Uterus (tissue), 3 donors: ENCODE measurements at regions not wholly inside any gene's neighbourhood (a gene's known extent, or its start where the extent isn't known, plus 50 kb on each side); places are given as distances from the start of the nearest gene placed in this dataset.

Experiments
- DNase-seq, 2 donors: peaks; one replicate each; pipeline ENCODE4 v3.0.0-alpha.2; 2019 to 2020
- H3K27ac ChIP-seq, 2 donors: fragments of 200-600 bp; sonication (generic); 1 replicate in 1 of 2; 2 replicates in 1 of 2; pipeline ENCODE4 v1.5.1; 2016 to 2018
- H3K27me3 ChIP-seq, 2 donors: fragments of 200-600 bp; sonication (generic); one replicate each; pipeline ENCODE4 v1.5.1; 2018 to 2019; ENCODE audit warnings: control low read depth in 1 of 2
- H3K36me3 ChIP-seq, 2 donors: fragments of 200-600 bp; sonication (generic); one replicate each; pipeline ENCODE4 v1.5.1; 2019; ENCODE audit warnings: control low read depth in 1 of 2
- H3K4me1 ChIP-seq, 2 donors: fragments of 200-600 bp; sonication (generic); one replicate each; pipeline ENCODE4 v1.5.1; 2018 to 2019; ENCODE audit warnings: control low read depth in 1 of 2
- H3K4me3 ChIP-seq, 2 donors: fragments of 200-600 bp; sonication (generic); 1 replicate in 1 of 2; 2 replicates in 1 of 2; pipeline ENCODE4 v1.5.1; 2018 to 2019; ENCODE audit warnings: mild to moderate bottlenecking in 1 of 2
- H3K9me3 ChIP-seq, 2 donors: fragments of 200-600 bp; sonication (generic); one replicate each; pipeline ENCODE4 v1.5.1; 2019; ENCODE audit warnings: control low read depth in 1 of 2
- CTCF ChIP-seq, 4 experiments: fragments of 200-600 bp in 2 of 4; fragments of 450-650 bp in 2 of 4; sonication (generic) in 2 of 4; IDR thresholded peaks; one replicate each; pipeline ENCODE4 v1.5.1; 2016 to 2019; ENCODE audit warnings: antibody characterized with exemption in 4 of 4, mild to moderate bottlenecking in 2 of 4, moderate library complexity in 1 of 4
- POLR2A ChIP-seq, 2 donors: fragments of 450-650 bp; IDR thresholded peaks; one replicate each; pipeline ENCODE4 v1.6.1; 2016; ENCODE audit warnings: antibody characterized with exemption in 2 of 2, mild to moderate bottlenecking in 1 of 2, moderate library complexity in 1 of 2
- intact Hi-C: fragments of 100-400 bp; cut with DNase I; formaldehyde crosslinking; loops from one replicate; pipeline ENCODE4 v1.15.1; 2023; ENCODE audit warnings: low total_unique reads
- donor health status: DM: yes; HTN: yes; CAD: no.

DNA sequence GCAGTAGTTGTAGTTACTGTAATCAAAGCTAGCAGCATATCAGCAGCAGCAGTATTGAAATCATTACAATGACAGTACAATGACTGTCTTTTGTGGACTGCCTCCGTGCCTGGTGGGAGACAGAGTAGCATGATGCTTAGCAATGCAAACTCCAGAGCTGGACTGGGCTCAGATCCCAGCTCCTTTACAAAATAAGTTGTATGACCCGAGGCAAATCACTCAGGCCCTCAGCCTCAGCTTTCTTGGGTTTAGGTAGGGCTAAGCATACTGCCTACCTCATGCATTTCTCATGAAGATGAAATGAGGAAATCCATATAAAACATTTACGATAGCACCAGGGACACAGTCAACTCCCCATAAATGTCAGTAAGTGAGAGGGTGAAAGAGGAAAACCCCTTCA lies 170.7 kb downstream of the TTC32 start:
- Histone ChIP-seq H3K27me3 (no peaks in the 10 kb centered on the region), H3K4me1 (no peaks in the 10 kb centered on the region), H3K4me3 (no peak overlapping the region), H3K27ac (no peak overlapping the region), H3K36me3 (no peaks in the 10 kb centered on the region), H3K9me3 (no peaks in the 10 kb centered on the region)
- no peak for TF ChIP-seq CTCF (IDR thresholded peaks at IDR 0.05)
- TF ChIP-seq POLR2A (IDR thresholded peaks at IDR 0.05), result no peak
- no peak for DNase-seq
- intact Hi-C loops, result no loop called here

DNA sequence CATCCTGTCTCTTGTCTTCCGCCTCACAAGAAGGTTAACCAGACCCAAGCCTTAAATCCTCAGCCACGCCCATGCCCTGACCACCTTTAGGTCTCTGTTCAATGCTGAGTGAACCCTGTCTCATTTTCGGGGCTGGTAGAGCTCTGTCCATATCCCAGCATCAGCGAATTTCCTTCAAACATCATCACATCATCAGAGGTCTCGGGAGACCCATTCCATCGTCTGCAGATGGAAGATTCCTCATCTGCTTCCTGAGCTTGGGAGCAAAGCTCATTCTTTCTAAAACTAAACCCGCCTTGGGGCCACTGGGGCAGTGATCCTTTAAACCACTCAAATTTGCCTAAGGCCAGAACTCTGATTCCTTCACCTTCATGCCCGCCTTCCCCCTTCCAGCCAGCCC lies 173.7 kb downstream of the TTC32 start:
- TF ChIP-seq CTCF (IDR thresholded peaks at IDR 0.05) (no peak), POLR2A (IDR thresholded peaks at IDR 0.05) (no peak)
- intact Hi-C loops, result no loop called here
- no peaks in the 10 kb centered on the region for H3K9me3 ChIP-seq
- DNase-seq, result no peak
- no peaks in the 10 kb centered on the region for H3K36me3 ChIP-seq
- H3K27ac ChIP-seq, result no peak overlapping the region
- H3K4me1 ChIP-seq, result no peaks in the 10 kb centered on the region
- no peaks in the 10 kb centered on the region for H3K27me3 ChIP-seq
- H3K4me3 ChIP-seq, result no peak overlapping the region

GRCh38 chr2:19725392-19725791 lies 176.4 kb downstream of the TTC32 start:
- Histone ChIP-seq H3K27me3 (no peaks in the 10 kb centered on the region), H3K4me1 (no peaks in the 10 kb centered on the region), H3K4me3 (no peak overlapping the region), H3K27ac (no peak overlapping the region), H3K36me3 (no peaks in the 10 kb centered on the region), H3K9me3 (no peaks in the 10 kb centered on the region)
- DNase-seq, result no peak
- TF ChIP-seq CTCF (IDR thresholded peaks at IDR 0.05) (no peak), POLR2A (IDR thresholded peaks at IDR 0.05) (no peak)
- intact Hi-C loops, result no loop called here

DNA sequence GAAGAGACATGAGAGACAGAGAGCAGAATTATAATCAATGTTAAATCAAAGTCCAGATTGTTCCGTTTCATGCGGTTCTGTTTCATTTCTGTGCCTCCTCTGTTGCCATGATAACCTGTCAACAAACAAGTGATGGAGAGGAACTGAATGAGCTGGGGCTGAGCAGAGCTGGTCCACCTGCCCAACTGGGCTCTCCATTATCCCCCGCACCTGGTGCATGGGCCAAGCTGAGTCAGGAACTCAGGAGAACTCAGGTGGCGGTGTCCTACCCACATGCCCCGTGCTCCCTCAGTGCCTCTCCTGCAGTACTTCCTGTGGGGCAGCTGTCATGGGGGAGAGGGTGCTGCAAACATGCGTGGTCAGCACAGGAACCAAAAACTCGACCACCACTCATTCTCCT lies 178.8 kb downstream of the TTC32 start:
- Histone ChIP-seq H3K36me3 (no peaks in the 10 kb centered on the region), H3K9me3 (no peaks in the 10 kb centered on the region), H3K27me3 (no peaks in the 10 kb centered on the region), H3K4me3 (no peak overlapping the region), H3K27ac (no peak overlapping the region), H3K4me1 (no peaks in the 10 kb centered on the region)
- intact Hi-C loops, result no loop called here
- no peak for TF ChIP-seq CTCF (IDR thresholded peaks at IDR 0.05)
- TF ChIP-seq POLR2A (IDR thresholded peaks at IDR 0.05), result no peak
- no peak for DNase-seq

DNA sequence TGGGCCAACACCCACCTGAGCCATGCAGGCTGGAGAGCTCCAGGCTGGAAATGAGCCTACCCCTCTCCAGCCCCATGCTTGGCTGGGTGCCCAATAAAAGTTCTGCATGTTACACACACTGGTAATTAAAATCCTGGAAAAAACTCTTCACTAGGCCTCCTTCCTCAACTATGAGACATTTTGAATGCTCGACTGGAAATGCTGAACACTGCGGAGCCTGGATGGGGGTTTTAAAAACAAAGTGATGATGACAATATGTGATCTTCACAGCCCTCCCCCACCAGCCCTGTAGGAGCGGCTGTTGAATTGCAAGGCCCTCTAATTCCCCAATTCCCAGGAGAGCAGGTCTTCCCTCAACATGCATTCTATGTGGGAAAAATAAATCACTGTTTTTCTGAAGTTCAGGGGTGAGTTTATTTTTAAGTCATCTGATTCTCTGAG lies 179.2 kb downstream of the TTC32 start:
- intact Hi-C loops, result no loop called here
- no peaks in the 10 kb centered on the region for H3K9me3 ChIP-seq
- H3K4me1 ChIP-seq, result no peaks in the 10 kb centered on the region
- no peak overlapping the region for H3K4me3 ChIP-seq
- TF ChIP-seq POLR2A (IDR thresholded peaks at IDR 0.05) (no peak), CTCF (IDR thresholded peaks at IDR 0.05) (no peak)
- no peaks in the 10 kb centered on the region for H3K36me3 ChIP-seq
- DNase-seq, result peak in 1 of 2 donors; percentile 25
- no peaks in the 10 kb centered on the region for H3K27me3 ChIP-seq
- no peak overlapping the region for H3K27ac ChIP-seq
